ENCODE measurements at regions not wholly inside any gene's neighbourhood (a gene's known extent, or its start where the extent isn't known, plus 50 kb on each side); places are given as distances from the start of the nearest gene placed in this dataset.
"Not testable (repeated sequence)": the region's sequence is repeated elsewhere in the genome, so short reads cannot be mapped to it uniquely, and the experiment has no call there.

GRCh38 chr4:186829740-186830449 is 106.2 kb upstream of the FAT1 start:
- Histone ChIP-seq H3K9me3 (replicated peaks in 1 of 3) (no peaks in the 10 kb centered on the region), H3K27me3 (no peaks in the 10 kb centered on the region), H3K4me3 (no peak overlapping the region), H3K27ac (no peak overlapping the region), H3K36me3 (replicated peaks in 1 of 2) (no peaks in the 10 kb centered on the region), H3K4me1 (replicated peaks in 1 of 2) (no peaks in the 10 kb centered on the region)
- DNase-seq: peak in 1 of 7 donors; percentile 6
- WGBS, 4 donors: 15 to 29% (median 24%) methylated on average over 9 of the region's 9 CpGs
- intact Hi-C loops (cut with DNase I): no loop called here
- no peak for TF ChIP-seq POLR2A (IDR thresholded peaks at IDR 0.05)
- TF ChIP-seq CTCF (IDR thresholded peaks at IDR 0.05): no peak

- Histone ChIP-seq H3K27me3 (no peaks in the 10 kb centered on the region), H3K4me1 (replicated peaks in 1 of 2) (no peaks in the 10 kb centered on the region), H3K36me3 (replicated peaks in 1 of 2) (no peaks in the 10 kb centered on the region), H3K9me3 (replicated peaks in 1 of 3) (no peaks in the 10 kb centered on the region), H3K27ac (no peak overlapping the region), H3K4me3 (no peak overlapping the region)
- TF ChIP-seq POLR2A (IDR thresholded peaks at IDR 0.05) (no peak), CTCF (IDR thresholded peaks at IDR 0.05) (no peak)
- DNase-seq: no peak
- intact Hi-C loops (cut with DNase I): no loop called here
- 71 to 96% (median 79%) methylated on average over 4 of the region's 4 CpGs for WGBS, 4 donors
Measured at GRCh38 chr4:186831574-186831973, 107.9 kb upstream of the FAT1 start.

GRCh38 chr4:186832906-186833305 is 109.2 kb upstream of the FAT1 start:
- intact Hi-C loops (cut with DNase I): no loop called here
- H3K27me3 ChIP-seq: no peaks in the 10 kb centered on the region
- H3K27ac ChIP-seq: no peak overlapping the region
- H3K9me3 ChIP-seq (replicated peaks in 1 of 3): no peaks in the 10 kb centered on the region
- 30 to 59% (median 53%) methylated on average over 1 of the region's 1 CpG for WGBS, 4 donors
- no peaks in the 10 kb centered on the region for H3K4me1 ChIP-seq (replicated peaks in 1 of 2)
- H3K36me3 ChIP-seq (replicated peaks in 1 of 2): no peaks in the 10 kb centered on the region
- no peak overlapping the region for H3K4me3 ChIP-seq
- no peak for DNase-seq
- TF ChIP-seq CTCF (IDR thresholded peaks at IDR 0.05) (no peak), POLR2A (IDR thresholded peaks at IDR 0.05) (no peak)

GRCh38 chr4:186837463-186837862 is 113.8 kb upstream of the FAT1 start:
- H3K27me3 ChIP-seq; H3K4me1 ChIP-seq (replicated peaks in 1 of 2); H3K36me3 ChIP-seq (replicated peaks in 1 of 2); H3K27ac ChIP-seq; intact Hi-C loops (cut with DNase I); H3K4me3 ChIP-seq; H3K9me3 ChIP-seq (replicated peaks in 1 of 3); DNase-seq: not testable (repeated sequence)
- 77 to 90% (median 80%) methylated on average over 2 to 3 of the region's 3 CpGs for WGBS, 4 donors

GRCh38 chr4:186838295-186838694 is 114.6 kb upstream of the FAT1 start:
- no peaks in the 10 kb centered on the region for H3K27me3 ChIP-seq
- WGBS, 4 donors: 89 to 97% (median 93%) methylated on average over 2 of the region's 2 CpGs
- no peaks in the 10 kb centered on the region for H3K9me3 ChIP-seq (replicated peaks in 1 of 3)
- no peak for DNase-seq
- H3K27ac ChIP-seq: no peak overlapping the region
- TF ChIP-seq POLR2A (IDR thresholded peaks at IDR 0.05) (no peak), CTCF (IDR thresholded peaks at IDR 0.05) (no peak)
- no peaks in the 10 kb centered on the region for H3K36me3 ChIP-seq (replicated peaks in 1 of 2)
- H3K4me3 ChIP-seq: no peak overlapping the region
- no peaks in the 10 kb centered on the region for H3K4me1 ChIP-seq (replicated peaks in 1 of 2)
- intact Hi-C loops (cut with DNase I): no loop called here
